Nephron (organoid): ENCODE measurements at regions not wholly inside any gene's neighbourhood (a gene's known extent, or its start where the extent isn't known, plus 50 kb on each side); places are given as distances from the start of the nearest gene placed in this dataset.
A peak's percentile ranks its signal among the peaks of the same experiment; 100 is the strongest.

ENCODE experiments used
- H3K27ac Mint-ChIP-seq, 3 experiments: 2 replicates each; pipeline ENCODE4 v1.8.0; 2020; ENCODE audit warnings: mixed read lengths in 3 of 3, mild to moderate bottlenecking in 2 of 3, moderate library complexity in 1 of 3
- H3K27me3 Mint-ChIP-seq: 2 replicates; pipeline ENCODE4 v1.8.0; 2021; ENCODE audit warnings: low read depth, mild to moderate bottlenecking, moderate library complexity, mixed read lengths
- H3K36me3 Mint-ChIP-seq: 2 replicates; pipeline ENCODE4 v1.8.0; 2020; ENCODE audit warnings: low read depth, mixed read lengths
- H3K4me1 Mint-ChIP-seq: 2 replicates; pipeline ENCODE4 v1.8.0; 2020; ENCODE audit warnings: mixed read lengths
- H3K4me3 Mint-ChIP-seq, 3 experiments: 2 replicates each; pipeline ENCODE4 v1.8.0; 2020; ENCODE audit warnings: mild to moderate bottlenecking in 3 of 3, mixed read lengths in 3 of 3, moderate library complexity in 2 of 3
- H3K9me3 Mint-ChIP-seq: 2 replicates; pipeline ENCODE4 v1.8.0; 2020; ENCODE audit warnings: mixed read lengths
- TF ChIP-seq, protein P1 (sequence below), 3 experiments: fragments of 200-600 bp; sonication (generic); IDR thresholded peaks; one replicate each; pipeline ENCODE4 v1.5.0; 2021; ENCODE audit warnings: antibody characterized with exemption in 3 of 3; ENCODE audit not compliant: unreplicated experiment in 3 of 3

DNA sequence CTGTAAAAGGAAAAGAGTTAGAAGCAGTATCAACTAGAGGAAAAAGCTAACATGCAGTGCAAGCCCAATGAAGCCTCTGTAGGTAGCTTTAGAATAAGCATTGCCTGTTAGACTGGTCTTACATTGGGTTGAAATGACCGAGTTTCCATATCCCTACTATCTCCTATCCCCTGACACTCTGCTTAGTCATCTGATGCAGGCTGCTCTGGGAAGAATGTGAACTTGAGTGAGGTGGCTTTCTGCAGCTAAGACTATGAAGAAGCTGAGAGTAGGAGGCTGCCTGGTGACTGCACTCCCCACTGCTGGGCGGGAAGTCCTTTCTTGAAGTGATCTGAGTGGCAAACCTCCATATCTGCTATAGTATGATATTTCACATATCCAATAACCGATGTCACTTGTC, 64.7 kb downstream of the OXSM start:
- Mint-ChIP-seq H3K36me3 (no peaks in the 10 kb centered on the region), H3K4me3 (no peak overlapping the region), H3K9me3 (peaks cover 8% of the 10 kb centered on the region), H3K27ac (no peak overlapping the region), H3K27me3 (no peaks in the 10 kb centered on the region), H3K4me1 (no peaks in the 10 kb centered on the region)
- TF ChIP-seq, protein P1, sequence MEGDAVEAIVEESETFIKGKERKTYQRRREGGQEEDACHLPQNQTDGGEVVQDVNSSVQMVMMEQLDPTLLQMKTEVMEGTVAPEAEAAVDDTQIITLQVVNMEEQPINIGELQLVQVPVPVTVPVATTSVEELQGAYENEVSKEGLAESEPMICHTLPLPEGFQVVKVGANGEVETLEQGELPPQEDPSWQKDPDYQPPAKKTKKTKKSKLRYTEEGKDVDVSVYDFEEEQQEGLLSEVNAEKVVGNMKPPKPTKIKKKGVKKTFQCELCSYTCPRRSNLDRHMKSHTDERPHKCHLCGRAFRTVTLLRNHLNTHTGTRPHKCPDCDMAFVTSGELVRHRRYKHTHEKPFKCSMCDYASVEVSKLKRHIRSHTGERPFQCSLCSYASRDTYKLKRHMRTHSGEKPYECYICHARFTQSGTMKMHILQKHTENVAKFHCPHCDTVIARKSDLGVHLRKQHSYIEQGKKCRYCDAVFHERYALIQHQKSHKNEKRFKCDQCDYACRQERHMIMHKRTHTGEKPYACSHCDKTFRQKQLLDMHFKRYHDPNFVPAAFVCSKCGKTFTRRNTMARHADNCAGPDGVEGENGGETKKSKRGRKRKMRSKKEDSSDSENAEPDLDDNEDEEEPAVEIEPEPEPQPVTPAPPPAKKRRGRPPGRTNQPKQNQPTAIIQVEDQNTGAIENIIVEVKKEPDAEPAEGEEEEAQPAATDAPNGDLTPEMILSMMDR (IDR thresholded peaks at IDR 0.05; ENCODE audit: unreplicated experiment in 3 of 3): no peak

DNA sequence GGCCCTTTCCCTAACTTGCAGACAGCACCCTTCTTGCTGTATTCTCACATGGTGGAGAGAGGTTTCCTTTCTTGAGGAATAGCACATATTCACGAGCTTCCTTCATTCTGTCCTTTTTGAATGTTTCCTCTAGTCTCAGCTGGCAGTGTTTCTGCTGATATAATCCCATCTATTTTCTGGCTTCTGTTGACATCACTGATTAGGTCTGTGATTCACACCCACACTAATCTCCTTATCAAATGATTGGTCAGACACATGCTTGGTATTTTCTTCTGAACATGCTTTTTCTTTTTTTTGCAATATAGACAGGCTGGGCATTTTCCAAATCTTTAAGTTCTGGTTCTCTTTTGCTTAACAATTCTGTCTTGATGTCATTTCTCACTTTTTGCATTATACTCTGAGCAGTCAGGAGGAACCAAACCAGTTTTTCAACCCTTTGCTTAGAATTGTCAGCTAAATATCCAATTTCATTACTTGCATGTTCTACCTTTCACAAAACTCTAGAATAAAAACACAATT, 65.4 kb downstream of the OXSM start:
- Mint-ChIP-seq H3K9me3 (peaks cover 15% of the 10 kb centered on the region), H3K27me3 (no peaks in the 10 kb centered on the region), H3K27ac (no peak overlapping the region), H3K36me3 (no peaks in the 10 kb centered on the region), H3K4me3 (no peak overlapping the region), H3K4me1 (no peaks in the 10 kb centered on the region)
- TF ChIP-seq, protein P1 (IDR thresholded peaks at IDR 0.05; ENCODE audit: unreplicated experiment in 3 of 3): no peak

DNA sequence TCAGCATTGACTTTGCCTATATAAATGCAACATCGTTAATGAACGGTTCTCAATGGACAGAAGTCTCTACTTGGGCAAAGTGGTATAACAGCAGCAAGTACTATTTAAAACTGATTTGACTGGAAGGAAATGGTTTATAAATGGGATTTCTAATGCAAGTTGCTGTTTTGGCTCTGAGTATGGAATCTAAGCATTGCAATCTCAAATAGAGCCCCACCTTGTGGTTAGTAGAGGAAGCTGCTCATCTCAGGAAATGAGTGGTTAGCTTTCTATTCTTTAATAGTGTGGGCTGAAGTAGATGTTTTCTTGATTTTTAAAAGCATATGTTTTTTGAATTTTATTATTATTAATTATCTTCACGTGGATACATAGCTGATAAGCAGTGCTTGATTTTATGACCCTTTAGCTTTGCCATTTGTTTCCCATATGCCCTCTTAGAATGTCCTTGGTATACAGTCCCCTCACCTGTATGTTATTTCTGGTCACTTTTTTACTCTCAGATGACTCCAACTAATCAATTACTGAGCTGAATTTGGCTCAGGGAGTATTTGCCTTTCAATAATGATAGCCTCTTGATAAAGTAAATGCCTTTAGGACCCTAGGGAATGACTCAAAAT, 67.1 kb downstream of the OXSM start:
- Mint-ChIP-seq H3K36me3 (no peaks in the 10 kb centered on the region), H3K27me3 (no peaks in the 10 kb centered on the region), H3K4me1 (no peaks in the 10 kb centered on the region), H3K9me3 (peaks cover 14% of the 10 kb centered on the region), H3K4me3 (no peak overlapping the region), H3K27ac (no peak overlapping the region)
- TF ChIP-seq, protein P1 (IDR thresholded peaks at IDR 0.05; ENCODE audit: unreplicated experiment in 3 of 3): peak; percentile 13 to 53 (median 38)

DNA sequence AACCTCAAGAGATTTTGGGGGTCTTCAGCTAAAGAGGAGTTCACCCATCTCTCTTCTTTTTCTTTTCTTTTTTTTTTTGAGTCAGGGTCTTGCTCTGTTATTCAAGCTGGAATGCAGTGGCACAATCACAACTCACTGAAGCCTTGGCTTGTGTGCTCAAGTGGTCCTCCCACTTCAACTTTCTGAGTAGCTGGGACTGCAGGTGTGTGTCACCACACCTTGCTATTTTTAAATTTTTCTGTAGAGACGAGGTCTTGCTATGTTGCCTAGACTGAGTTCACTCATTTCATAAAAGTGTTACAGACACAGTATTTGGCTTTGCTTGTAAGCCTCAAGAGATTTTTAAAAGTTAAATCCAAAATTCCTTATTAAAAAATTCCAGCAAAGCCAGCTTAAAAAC, 71.7 kb downstream of the OXSM start:
- Mint-ChIP-seq H3K27me3 (no peaks in the 10 kb centered on the region), H3K4me1 (peaks cover 5% of the 10 kb centered on the region), H3K36me3 (no peaks in the 10 kb centered on the region), H3K27ac (no peak overlapping the region), H3K9me3 (peaks cover 20% of the 10 kb centered on the region), H3K4me3 (no peak overlapping the region)
- TF ChIP-seq, protein P1 (IDR thresholded peaks at IDR 0.05; ENCODE audit: unreplicated experiment in 3 of 3): no peak

DNA sequence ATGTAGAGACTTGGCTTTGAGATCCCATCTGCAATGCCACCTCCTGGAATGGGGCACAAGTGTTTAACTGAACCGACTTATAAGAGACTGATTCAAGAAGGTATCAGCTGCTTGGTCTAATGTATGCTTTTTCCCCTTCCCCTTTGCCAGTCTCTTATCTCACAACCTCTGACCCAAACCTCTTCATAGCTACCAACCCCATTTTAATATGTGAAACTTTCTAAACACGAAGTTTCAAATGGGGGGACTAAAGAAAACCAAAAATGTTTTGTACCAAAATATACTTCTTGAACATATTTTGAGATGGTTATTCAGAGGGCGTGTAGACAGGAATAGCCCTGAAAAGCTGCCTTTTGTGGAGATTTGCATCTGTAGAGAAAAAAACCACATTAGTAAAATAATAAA, 73.1 kb downstream of the OXSM start:
- H3K9me3 Mint-ChIP-seq: peaks cover 20% of the 10 kb centered on the region
- peak overlapping the region; percentile 75 to 89 (median 75) for H3K27ac Mint-ChIP-seq
- no peaks in the 10 kb centered on the region for H3K36me3 Mint-ChIP-seq
- peaks cover 5% of the 10 kb centered on the region for H3K4me1 Mint-ChIP-seq
- H3K4me3 Mint-ChIP-seq: no peak overlapping the region
- no peaks in the 10 kb centered on the region for H3K27me3 Mint-ChIP-seq
- TF ChIP-seq, protein P1 (IDR thresholded peaks at IDR 0.05; ENCODE audit: unreplicated experiment in 3 of 3): no peak

DNA sequence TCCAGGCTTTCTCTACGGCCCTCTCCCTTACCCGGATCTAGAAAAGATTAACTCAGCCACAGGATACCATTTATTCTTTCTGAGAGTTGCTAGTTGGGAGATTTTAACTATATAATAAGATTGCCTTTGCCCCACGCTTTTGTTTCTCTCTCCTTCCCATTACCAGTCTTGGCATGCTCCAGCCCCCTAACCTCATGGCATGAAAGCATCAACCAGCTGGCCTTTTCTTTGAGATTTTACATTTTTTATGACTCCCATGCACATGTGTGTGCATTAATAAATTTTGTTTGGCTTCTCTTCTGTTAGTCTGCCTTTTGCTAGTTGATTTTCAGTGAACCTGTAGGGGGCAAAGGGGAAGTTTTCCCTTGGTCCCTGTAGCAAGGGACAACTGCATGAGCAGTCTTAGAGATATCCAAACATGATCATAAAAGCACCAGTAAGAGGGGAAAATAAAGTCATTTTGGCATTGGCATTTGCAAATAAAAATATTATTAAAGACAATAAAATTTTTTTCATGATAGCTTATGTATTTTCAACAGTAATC, 73.6 kb downstream of the OXSM start:
- Mint-ChIP-seq H3K27me3 (no peaks in the 10 kb centered on the region), H3K36me3 (no peaks in the 10 kb centered on the region), H3K9me3 (peaks cover 20% of the 10 kb centered on the region), H3K4me1 (peaks cover 5% of the 10 kb centered on the region), H3K27ac (peak overlapping the region; percentile 75 to 89 (median 75)), H3K4me3 (no peak overlapping the region)
- TF ChIP-seq, protein P1 (IDR thresholded peaks at IDR 0.05; ENCODE audit: unreplicated experiment in 3 of 3): peak in 2 of 3 experiments; percentile 26 to 39
